SK-N-SH (cell line): ENCODE measurements at regions not wholly inside any gene's neighbourhood (a gene's known extent, or its start where the extent isn't known, plus 50 kb on each side); places are given as distances from the start of the nearest gene placed in this dataset.

Source experiments
- CTCF ChIA-PET: fragments of 300-600, 350-600 bp; formaldehyde crosslinking; extraction: SDS; loops from one replicate; lab custom pipeline; 2021; lab: Yijun Ruan, JAX
- POLR2A ChIA-PET: fragments of 350-600 bp; sonication (Branson Sonifier 250); formaldehyde crosslinking; extraction: SDS; loops from one replicate; lab custom pipeline; 2020; ENCODE audit warnings: antibody characterized with exemption, inconsistent platforms; lab: Yijun Ruan, JAX
- DNase-seq: peaks from one replicate; pipeline ENCODE4 v3.0.0; 2012
- H2AFZ ChIP-seq: fragments of 200-600 bp; sonication (generic); 2 replicates; pipeline ENCODE4 v1.8.1; 2016; ENCODE audit warnings: antibody characterized with exemption, mild to moderate bottlenecking, low read depth
- H3F3A ChIP-seq: fragments of 200-600 bp; sonication (generic); replicated peaks from 2 replicates; pipeline ENCODE3; 2016; ENCODE audit warnings: antibody characterized with exemption, mild to moderate bottlenecking; ENCODE audit not compliant: insufficient read depth
- H3K27ac ChIP-seq, 2 experiments: fragments of 200-500 bp in 1 of 2; fragments of 200-600 bp in 1 of 2; sonication (Bioruptor generic) in 1 of 2; sonication (generic), shearing (Covaris generic) in 1 of 2; 2 replicates each; pipeline versions ENCODE4 v1.5.1 to v1.6.1; 2014 to 2016; ENCODE audit warnings: low read depth in 2 of 2, inconsistent platforms in 1 of 2, low read length in 1 of 2, mild to moderate bottlenecking in 1 of 2, mixed read lengths in 1 of 2
- H3K27me3 ChIP-seq: fragments of 200-600 bp; sonication (generic), shearing (Covaris generic); 2 replicates; pipeline ENCODE4 v1.6.1; 2016; ENCODE audit warnings: mixed run types; ENCODE audit not compliant: insufficient read depth
- H3K36me3 ChIP-seq, 2 experiments: fragments of 200-500 bp in 1 of 2; fragments of 200-600 bp in 1 of 2; sonication (Bioruptor generic) in 1 of 2; sonication (generic) in 1 of 2; replicated peaks in 1 of 2; 2 replicates each; pipeline versions ENCODE3 to v1.5.1; 2014 to 2016; ENCODE audit warnings: low read length in 1 of 2, mild to moderate bottlenecking in 1 of 2; ENCODE audit not compliant: insufficient read depth in 2 of 2, control insufficient read depth in 1 of 2
- H3K4me1 ChIP-seq, 2 experiments: fragments of 200-500 bp in 1 of 2; fragments of 200-600 bp in 1 of 2; sonication (Bioruptor generic) in 1 of 2; sonication (generic), shearing (Covaris generic) in 1 of 2; 2 replicates each; pipeline versions ENCODE4 v1.5.1 to v1.6.1; 2014 to 2016; ENCODE audit warnings: low read depth in 1 of 2, low read length in 1 of 2, mixed run types in 1 of 2; ENCODE audit not compliant: insufficient read depth in 2 of 2, control insufficient read depth in 1 of 2
- H3K4me2 ChIP-seq: fragments of 200-600 bp; sonication (generic), shearing (Covaris generic); 2 replicates; pipeline ENCODE4 v1.6.1; 2017; ENCODE audit warnings: mixed run types
- H3K4me3 ChIP-seq, 2 experiments: fragments of 200-500 bp in 1 of 2; fragments of 200-600 bp in 1 of 2; sonication (Bioruptor generic) in 1 of 2; sonication (generic), shearing (Covaris generic) in 1 of 2; 2 replicates each; pipeline versions ENCODE4 v1.5.1 to v1.8.1; 2014 to 2016; ENCODE audit warnings: low read depth in 2 of 2, inconsistent platforms in 1 of 2, low read length in 1 of 2, mild to moderate bottlenecking in 1 of 2, mixed read lengths in 1 of 2, moderate library complexity in 1 of 2
- H3K79me2 ChIP-seq: fragments of 200-600 bp; sonication (generic); 2 replicates; pipeline ENCODE4 v1.8.1; 2017; ENCODE audit warnings: mild to moderate bottlenecking; ENCODE audit not compliant: insufficient read depth
- H3K9ac ChIP-seq: fragments of 200-600 bp; sonication (generic); 2 replicates; pipeline ENCODE4 v1.6.1; 2017; ENCODE audit warnings: mixed run types
- H3K9me2 ChIP-seq: fragments of 200-600 bp; sonication (generic); 2 replicates; pipeline ENCODE4 v1.6.1; 2017; ENCODE audit warnings: mixed run types
- H3K9me3 ChIP-seq: fragments of 200-600 bp; sonication (generic); 2 replicates; pipeline ENCODE4 v1.6.1; 2017; ENCODE audit warnings: mixed run types, mild to moderate bottlenecking, moderate library complexity
- H4K20me1 ChIP-seq: fragments of 200-600 bp; sonication (generic); 2 replicates; pipeline ENCODE4 v1.6.1; 2017; ENCODE audit warnings: mild to moderate bottlenecking, mixed run types; ENCODE audit not compliant: insufficient read depth
- CTCF ChIP-seq: fragments of 200-600 bp; sonication (generic); IDR thresholded peaks from 2 replicates; pipeline ENCODE4 v1.6.1; 2017; ENCODE audit warnings: antibody characterized with exemption, mild to moderate bottlenecking, moderate library complexity
- ELF1 ChIP-seq: IDR thresholded peaks from 2 replicates; pipeline ENCODE4 v1.4.0; 2012
- EP300 ChIP-seq, 2 experiments: IDR thresholded peaks; 2 replicates each; pipeline versions ENCODE4 v1.4.0 to v1.6.1; 2012; ENCODE audit warnings: borderline replicate concordance in 1 of 2, low read depth in 1 of 2, low read length in 1 of 2
- FOXJ3 ChIP-seq: sonication (generic); formaldehyde crosslinking; IDR thresholded peaks from 2 replicates; pipeline ENCODE4 v1.5.1; 2020; ENCODE audit warnings: mild to moderate bottlenecking, missing genetic modification reagents
- GATA2 ChIP-seq: sonication (generic); formaldehyde crosslinking; IDR thresholded peaks from 2 replicates; pipeline ENCODE4 v1.5.0; 2020; ENCODE audit warnings: mild to moderate bottlenecking, missing genetic modification reagents
- JUND ChIP-seq: IDR thresholded peaks from 2 replicates; pipeline ENCODE4 v1.4.0; 2012
- NRF1 ChIP-seq: IDR thresholded peaks from 2 replicates; pipeline ENCODE4 v1.6.1; 2012; ENCODE audit warnings: low read depth, mild to moderate bottlenecking, low read length
- PBX3 ChIP-seq: IDR thresholded peaks from 2 replicates; pipeline ENCODE4; 2012
- RAD21 ChIP-seq: IDR thresholded peaks from 2 replicates; pipeline ENCODE4 v1.6.1; 2012; ENCODE audit warnings: mild to moderate bottlenecking, low read length
- RCOR1 ChIP-seq: fragments of 150-350 bp; IDR thresholded peaks from 2 replicates; pipeline ENCODE4 v1.6.1; 2017; ENCODE audit warnings: antibody characterized with exemption, low read length
- REST ChIP-seq: IDR thresholded peaks from 2 replicates; pipeline ENCODE4 v1.6.1; 2012; ENCODE audit warnings: mild to moderate bottlenecking, low read depth, low read length, moderate library complexity
- RFX5 ChIP-seq: IDR thresholded peaks from 2 replicates; pipeline ENCODE4 v1.6.1; 2012; ENCODE audit warnings: mild to moderate bottlenecking, improper control_type of control experiment, low read length
- RXRA ChIP-seq: IDR thresholded peaks from 2 replicates; pipeline ENCODE4 v1.4.0; 2012; ENCODE audit warnings: low read depth, mild to moderate bottlenecking, borderline replicate concordance
- SIN3A ChIP-seq: IDR thresholded peaks from 2 replicates; pipeline ENCODE4 v1.6.1; 2012; ENCODE audit warnings: low read depth, mild to moderate bottlenecking, low read length, moderate library complexity, borderline replicate concordance
- SMC3 ChIP-seq: IDR thresholded peaks from 2 replicates; pipeline ENCODE4 v1.6.1; 2012; ENCODE audit warnings: low read depth, low read length, improper control_type of control experiment
- TAF1 ChIP-seq: IDR thresholded peaks from 2 replicates; pipeline ENCODE4 v1.6.1; 2012; ENCODE audit warnings: low read depth, mild to moderate bottlenecking, low read length, moderate library complexity, borderline replicate concordance
- TEAD4 ChIP-seq: IDR thresholded peaks from 2 replicates; pipeline ENCODE4 v1.4.0; 2012; ENCODE audit warnings: mild to moderate bottlenecking, borderline replicate concordance; ENCODE audit not compliant: insufficient read depth
- WGBS: methylation state at CpG from one replicate; pipeline ENCODE4 v1.1.6; 2017; ENCODE audit warnings: low lambda C conversion rate; 5-methylcytosine and 5-hydroxymethylcytosine counted together
- TF ChIP-seq, protein P1 (sequence below): fragments of 150-350 bp; IDR thresholded peaks from 2 replicates; pipeline ENCODE4 v1.6.1; 2016; ENCODE audit warnings: mild to moderate bottlenecking, low read depth, low read length

GRCh38 chr12:60194678-60195077, 598.8 kb downstream of the SLC16A7 start:
- TF ChIP-seq SMC3 (no peak), CTCF (no peak)
- Histone ChIP-seq H3K9me2 (no peaks in the 10 kb centered on the region), H3K79me2 (no peaks in the 10 kb centered on the region), H3K36me3 (no peaks in the 10 kb centered on the region), H3K27ac (no peak overlapping the region), H3F3A (peaks cover 20% of the 10 kb centered on the region), H3K4me1 (peaks cover 0 to 11% of the 10 kb centered on the region in 2 experiments; a peak in 1 of 4 replicates), H3K9ac (no peak overlapping the region), H2AFZ (no peak overlapping the region), H3K4me2 (no peak overlapping the region), H3K27me3 (no peaks in the 10 kb centered on the region), H3K4me3 (no peak overlapping the region), H4K20me1 (no peaks in the 10 kb centered on the region), H3K9me3 (no peaks in the 10 kb centered on the region)
- DNase-seq, result no peak
- ChIA-PET CTCF (no interaction called here), POLR2A (no interaction called here)

DNA sequence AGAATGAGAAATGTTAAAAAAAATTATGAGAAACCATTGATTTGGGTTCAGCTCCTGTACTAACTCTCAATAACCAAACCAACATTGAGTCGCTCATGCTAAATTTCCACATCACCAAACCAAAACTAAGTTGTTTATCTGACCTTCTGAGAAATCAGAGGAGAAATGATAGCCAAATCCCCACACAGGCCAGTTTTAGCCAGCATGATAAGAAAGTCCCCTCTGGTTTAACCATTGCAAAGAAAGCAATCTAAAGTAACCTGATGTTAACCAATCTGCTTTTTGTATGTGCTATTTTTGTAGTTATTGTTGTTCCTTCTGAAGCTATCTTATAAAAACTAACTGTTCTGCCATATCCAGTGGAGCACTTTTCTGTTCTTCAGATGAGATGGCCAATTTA, 599.7 kb downstream of the SLC16A7 start:
- no peak for DNase-seq
- no peak overlapping the region for H3K9ac ChIP-seq
- 29% methylated on average over 1 of the region's 1 CpG for WGBS
- H3F3A ChIP-seq, result peaks cover 20% of the 10 kb centered on the region
- no peaks in the 10 kb centered on the region for H3K27me3 ChIP-seq
- ChIA-PET POLR2A (no interaction called here), CTCF (no interaction called here)
- H3K79me2 ChIP-seq, result no peaks in the 10 kb centered on the region
- no peak overlapping the region for H2AFZ ChIP-seq
- no peaks in the 10 kb centered on the region for H3K9me2 ChIP-seq
- no peaks in the 10 kb centered on the region for H4K20me1 ChIP-seq
- TF ChIP-seq ELF1, result no peak
- TF ChIP-seq REST, result no peak
- TF ChIP-seq, protein P1, sequence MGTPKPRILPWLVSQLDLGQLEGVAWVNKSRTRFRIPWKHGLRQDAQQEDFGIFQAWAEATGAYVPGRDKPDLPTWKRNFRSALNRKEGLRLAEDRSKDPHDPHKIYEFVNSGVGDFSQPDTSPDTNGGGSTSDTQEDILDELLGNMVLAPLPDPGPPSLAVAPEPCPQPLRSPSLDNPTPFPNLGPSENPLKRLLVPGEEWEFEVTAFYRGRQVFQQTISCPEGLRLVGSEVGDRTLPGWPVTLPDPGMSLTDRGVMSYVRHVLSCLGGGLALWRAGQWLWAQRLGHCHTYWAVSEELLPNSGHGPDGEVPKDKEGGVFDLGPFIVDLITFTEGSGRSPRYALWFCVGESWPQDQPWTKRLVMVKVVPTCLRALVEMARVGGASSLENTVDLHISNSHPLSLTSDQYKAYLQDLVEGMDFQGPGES, result no peak
- no peak for TF ChIP-seq EP300 (IDR thresholded peaks at IDR 0.05; ENCODE audit: borderline replicate concordance in 1 of 2, low read depth in 1 of 2, low read length in 1 of 2)
- TF ChIP-seq JUND, result no peak
- no peak for TF ChIP-seq RCOR1
- no peak for TF ChIP-seq NRF1
- TF ChIP-seq RAD21, result no peak
- TF ChIP-seq GATA2 (CRISPR knock-in tag), result no peak
- no peak for TF ChIP-seq SMC3
- no peak for TF ChIP-seq FOXJ3 (CRISPR knock-in tag)
- TF ChIP-seq RFX5, result no peak
- no peak for TF ChIP-seq SIN3A
- TF ChIP-seq RXRA, result no peak
- TF ChIP-seq PBX3, result no peak
- TF ChIP-seq TAF1, result no peak
- no peak for TF ChIP-seq CTCF
- no peak for TF ChIP-seq TEAD4
- no peak overlapping the region for H3K4me3 ChIP-seq
- no peak overlapping the region for H3K4me2 ChIP-seq
- no peaks in the 10 kb centered on the region for H3K36me3 ChIP-seq
- peaks cover 0 to 11% of the 10 kb centered on the region in 2 experiments; a peak in 1 of 4 replicates for H3K4me1 ChIP-seq
- no peaks in the 10 kb centered on the region for H3K9me3 ChIP-seq
- no peak overlapping the region for H3K27ac ChIP-seq
